ENCODE measurements at regions not wholly inside any gene's neighbourhood (a gene's known extent, or its start where the extent isn't known, plus 50 kb on each side); places are given as distances from the start of the nearest gene placed in this dataset.

- TF ChIP-seq ARNT (IDR thresholded peaks at IDR 0.05) = no peak
- no peak for TF ChIP-seq FOXM1 (IDR thresholded peaks at IDR 0.05; ENCODE audit: borderline replicate concordance)
- no peak for TF ChIP-seq PKNOX1 (IDR thresholded peaks at IDR 0.05)
- TF ChIP-seq SUZ12 (IDR thresholded peaks at IDR 0.05) = no peak
- no peak for TF ChIP-seq HDGF (IDR thresholded peaks at IDR 0.05; ENCODE audit: borderline replicate concordance)
- no peak for TF ChIP-seq FOXA1 (IDR thresholded peaks at IDR 0.05)
- no peak for TF ChIP-seq FOXK2 (IDR thresholded peaks at IDR 0.05)
- no peak for TF ChIP-seq BHLHE40 (IDR thresholded peaks at IDR 0.05; ENCODE audit: borderline replicate concordance)
Measured at GRCh38 chr6:15898693-15899092, 230.2 kb upstream of the MYLIP start.

Measured in HEK293T (cell line).